Neutrophil (primary cell): ENCODE measurements at regions not wholly inside any gene's neighbourhood (a gene's known extent, or its start where the extent isn't known, plus 50 kb on each side); places are given as distances from the start of the nearest gene placed in this dataset.

Source experiments
- H3K27ac ChIP-seq: fragments of 200-600 bp; sonication (generic); 2 replicates; pipeline ENCODE4 v1.5.1; 2016; ENCODE audit warnings: mild to moderate bottlenecking, moderate library complexity
- H3K27me3 ChIP-seq: fragments of 200-600 bp; sonication (generic); 2 replicates; pipeline ENCODE4 v1.6.0; 2016; ENCODE audit warnings: mild to moderate bottlenecking
- H3K36me3 ChIP-seq: fragments of 200-600 bp; sonication (generic); 2 replicates; pipeline ENCODE4 v1.5.1; 2017
- H3K4me1 ChIP-seq, 2 experiments: fragments of 200-600 bp in 1 of 2; sonication (generic) in 1 of 2; 1 replicate in 1 of 2; 2 replicates in 1 of 2; pipeline versions ENCODE4 v1.5.1 to v1.6.1; 2013 to 2016; ENCODE audit warnings: low read depth in 1 of 2, low read length in 1 of 2, mild to moderate bottlenecking in 1 of 2, moderate library complexity in 1 of 2; ENCODE audit not compliant: control insufficient read depth in 1 of 2, insufficient read depth in 1 of 2
- H3K4me3 ChIP-seq, 2 experiments: fragments of 200-600 bp in 1 of 2; sonication (generic) in 1 of 2; 1 replicate in 1 of 2; 2 replicates in 1 of 2; pipeline ENCODE4 v1.5.1; 2013 to 2016; ENCODE audit warnings: low read depth in 1 of 2, low read length in 1 of 2, mild to moderate bottlenecking in 1 of 2, moderate library complexity in 1 of 2
- H3K9me3 ChIP-seq: fragments of 200-600 bp; sonication (generic); 2 replicates; pipeline ENCODE4 v1.5.1; 2016
- CTCF ChIP-seq: fragments of 200-600 bp; sonication (generic); IDR thresholded peaks from 2 replicates; pipeline ENCODE4 v1.5.1; 2016; ENCODE audit warnings: antibody characterized with exemption

- Histone ChIP-seq H3K4me3 (no peak overlapping the region), H3K27ac (no peak overlapping the region)
- no peak for TF ChIP-seq CTCF
Measured at GRCh38 chr9:109912726-109913460, 132.9 kb downstream of the PALM2AKAP2 start.

GRCh38 chr9:109913461-109913810 is 133.4 kb downstream of the PALM2AKAP2 start:
- Histone ChIP-seq H3K9me3 (no peaks in the 10 kb centered on the region), H3K27me3 (peaks cover 28% of the 10 kb centered on the region), H3K27ac (no peak overlapping the region), H3K36me3 (no peaks in the 10 kb centered on the region), H3K4me3 (no peak overlapping the region), H3K4me1 (no peaks in the 10 kb centered on the region)
- no peak for TF ChIP-seq CTCF

More at GRCh38 chr9:109912726-109913460, 132.9 kb downstream of the PALM2AKAP2 start:
- Histone ChIP-seq H3K9me3 (no peaks in the 10 kb centered on the region), H3K4me1 (no peaks in the 10 kb centered on the region), H3K36me3 (no peaks in the 10 kb centered on the region), H3K27me3 (peaks cover 28% of the 10 kb centered on the region)

DNA sequence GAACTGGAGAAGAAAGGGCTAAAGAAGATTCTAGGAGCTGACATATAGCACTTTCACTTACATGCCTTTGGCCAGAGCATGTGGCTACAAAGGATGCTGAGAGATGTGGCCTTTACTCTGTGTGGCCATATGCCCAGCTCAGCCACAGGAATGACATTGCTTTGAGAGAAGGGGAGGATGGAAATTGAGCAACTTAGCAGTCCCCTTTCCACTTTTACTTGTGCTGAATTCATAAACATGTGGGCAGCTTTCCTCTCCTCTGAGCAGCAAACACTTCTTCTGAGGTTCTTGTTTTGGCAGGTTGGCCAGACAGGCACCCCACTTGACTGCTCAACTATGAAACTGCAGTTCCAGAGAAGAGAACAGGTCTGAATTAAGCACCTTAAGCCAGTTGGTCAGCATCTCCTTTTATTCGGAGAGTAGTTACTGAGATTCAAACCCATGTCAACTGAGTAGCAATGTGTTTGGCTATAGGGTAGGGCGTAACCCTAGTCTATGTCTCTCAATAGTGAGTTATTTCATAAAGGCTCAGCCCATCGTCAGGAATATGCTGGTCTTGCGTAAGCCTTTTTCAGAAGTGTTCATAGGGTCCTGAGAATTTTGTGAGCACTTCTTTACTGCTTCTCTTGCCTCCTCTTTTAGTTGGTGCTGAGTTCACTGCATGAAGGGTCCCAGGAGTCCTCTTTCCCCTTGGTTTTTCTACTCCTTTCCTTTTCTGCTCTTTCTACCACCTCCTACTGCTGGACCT is 134.5 kb downstream of the PALM2AKAP2 start:
- Histone ChIP-seq H3K27ac (no peak overlapping the region), H3K27me3 (peaks cover 28% of the 10 kb centered on the region), H3K36me3 (no peaks in the 10 kb centered on the region), H3K4me1 (no peaks in the 10 kb centered on the region), H3K9me3 (no peaks in the 10 kb centered on the region), H3K4me3 (no peak overlapping the region)
- TF ChIP-seq CTCF = no peak

- no peaks in the 10 kb centered on the region for H3K4me1 ChIP-seq
- no peak overlapping the region for H3K4me3 ChIP-seq
- no peaks in the 10 kb centered on the region for H3K36me3 ChIP-seq
- H3K27ac ChIP-seq = no peak overlapping the region
- peaks cover 15% of the 10 kb centered on the region for H3K27me3 ChIP-seq
- no peaks in the 10 kb centered on the region for H3K9me3 ChIP-seq
- no peak for TF ChIP-seq CTCF
Measured at GRCh38 chr9:109916316-109916715, 136.3 kb downstream of the PALM2AKAP2 start.

- Histone ChIP-seq H3K4me1 (no peaks in the 10 kb centered on the region), H3K9me3 (no peaks in the 10 kb centered on the region), H3K36me3 (no peaks in the 10 kb centered on the region), H3K4me3 (no peak overlapping the region), H3K27me3 (no peaks in the 10 kb centered on the region), H3K27ac (no peak overlapping the region)
- TF ChIP-seq CTCF = no peak
Measured at GRCh38 chr9:109918339-109919163, 138.6 kb downstream of the PALM2AKAP2 start.
